ENCODE measurements at regions not wholly inside any gene's neighbourhood (a gene's known extent, or its start where the extent isn't known, plus 50 kb on each side); places are given as distances from the start of the nearest gene placed in this dataset.

- H4K20me1 ChIP-seq (ENCODE audit: insufficient read depth) = no peaks in the 10 kb centered on the region
- peaks cover 3 to 6% of the 10 kb centered on the region in 2 experiments; a peak in 1 of 4 replicates for H3K9me3 ChIP-seq (ENCODE audit: control insufficient read depth in 1 of 2, insufficient read depth in 1 of 2, low read depth in 1 of 2, low read length in 2 of 2)
- ATAC-seq = no peak
- intact Hi-C loops (cut with micrococcal nuclease) = no loop called here
- H3K9ac ChIP-seq (ENCODE audit: low read length) = no peak overlapping the region
- TF ChIP-seq RAD21 (IDR thresholded peaks at IDR 0.05; ENCODE audit: low read depth) (no peak), ZNF274 (IDR thresholded peaks at IDR 0.05; ENCODE audit: low read depth, low read length) (no peak), FOSL1 (IDR thresholded peaks at IDR 0.05; ENCODE audit: low read depth) (no peak), CTCF (IDR thresholded peaks at IDR 0.05 in 2 of 3, conservative IDR thresholded peaks at IDR 0.05 in 1 of 3; ENCODE audit: borderline replicate concordance in 1 of 3, insufficient read depth in 1 of 3, low read depth in 2 of 3, low read length in 2 of 3) (no peak), ELF1 (IDR thresholded peaks at IDR 0.05; ENCODE audit: borderline replicate concordance, low read depth) (no peak), SIN3A (IDR thresholded peaks at IDR 0.05; ENCODE audit: low read depth) (no peak)
- ChIA-PET CTCF (no interaction called here), RAD21 (ENCODE audit: low non-redundant PET in 1 of 2, low total read pairs in 2 of 2, uncharacterized antibody in 2 of 2, unreplicated experiment in 2 of 2) (no interaction called here), POLR2A (no interaction called here)
- no peaks in the 10 kb centered on the region for H3K9me2 ChIP-seq (ENCODE audit: insufficient read depth)
- H3K27me3 ChIP-seq (ENCODE audit: insufficient read depth, low read length) = no peaks in the 10 kb centered on the region
- no peak for DNase-seq (ENCODE audit: low read depth, low spot score)
- no peak overlapping the region for H3K4me2 ChIP-seq (ENCODE audit: low read length)
- BruUV-seq (replicated peaks) = no TSS peak
- H2AFZ ChIP-seq (ENCODE audit: low read depth, low read length, poor library complexity, severe bottlenecking) = no peak overlapping the region
- no peaks in the 10 kb centered on the region for H3K79me2 ChIP-seq (ENCODE audit: insufficient read depth, low read length)
- no peaks in the 10 kb centered on the region for H3K36me3 ChIP-seq (ENCODE audit: control insufficient read depth in 1 of 2, insufficient read depth in 2 of 2, low read length in 2 of 2)
- no peak overlapping the region for H3K4me3 ChIP-seq (replicated peaks in 1 of 2; ENCODE audit: low read depth in 1 of 2, low read length in 2 of 2)
- H3K27ac ChIP-seq (ENCODE audit: low read depth, low read length) = no peak overlapping the region
- no peaks in the 10 kb centered on the region for H3K4me1 ChIP-seq (ENCODE audit: control insufficient read depth in 1 of 2, insufficient read depth in 2 of 2, low read length in 2 of 2)
Observed at GRCh38 chr7:10455936-10456335, 517.7 kb upstream of the PHF14 start.

DNA sequence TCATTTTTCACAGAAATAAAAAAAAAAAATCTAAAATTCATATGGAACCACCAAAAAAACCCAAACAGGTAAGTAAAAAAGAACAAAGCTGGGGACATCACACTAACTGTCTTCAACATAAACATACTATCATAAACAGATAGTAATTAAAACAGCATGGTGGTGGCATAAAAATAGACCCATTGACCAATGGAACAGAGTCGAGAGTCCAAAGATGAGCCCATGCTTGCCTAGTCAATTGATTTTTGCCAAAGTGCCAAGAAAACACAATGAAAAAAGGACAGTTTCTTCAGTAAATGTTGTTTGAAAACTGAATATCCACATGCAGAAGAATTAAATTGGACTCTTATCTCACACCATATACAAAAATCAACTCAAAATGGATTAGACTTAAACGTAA lies 513.2 kb upstream of the PHF14 start:
- TF ChIP-seq EZH2phosphoT487 (IDR thresholded peaks at IDR 0.05; ENCODE audit: borderline replicate concordance) (no peak), YY1 (IDR thresholded peaks at IDR 0.05; ENCODE audit: extremely low read depth, insufficient replicate concordance, low read depth, low read length) (no peak), ZBTB33 (IDR thresholded peaks at IDR 0.05; ENCODE audit: extremely low read depth, insufficient replicate concordance, low read length) (no peak)
- intact Hi-C loops (cut with micrococcal nuclease) = no loop called here
- no TSS peak for BruUV-seq (replicated peaks)
- no peak for ATAC-seq
- H3K79me2 ChIP-seq (ENCODE audit: insufficient read depth, low read length) = no peaks in the 10 kb centered on the region
- ChIA-PET CTCF (no interaction called here), RAD21 (ENCODE audit: low non-redundant PET in 1 of 2, low total read pairs in 2 of 2, uncharacterized antibody in 2 of 2, unreplicated experiment in 2 of 2) (no interaction called here), POLR2A (no interaction called here)
- no peaks in the 10 kb centered on the region for H4K20me1 ChIP-seq (ENCODE audit: insufficient read depth)
- no peak overlapping the region for H2AFZ ChIP-seq (ENCODE audit: low read depth, low read length, poor library complexity, severe bottlenecking)
- no peaks in the 10 kb centered on the region for H3K27me3 ChIP-seq (ENCODE audit: insufficient read depth, low read length)
- H3K9ac ChIP-seq (ENCODE audit: low read length) = no peak overlapping the region
- no peaks in the 10 kb centered on the region for H3K9me2 ChIP-seq (ENCODE audit: insufficient read depth)
- H3K4me1 ChIP-seq (ENCODE audit: control insufficient read depth in 1 of 2, insufficient read depth in 2 of 2, low read length in 2 of 2) = no peaks in the 10 kb centered on the region
- no peaks in the 10 kb centered on the region for H3K36me3 ChIP-seq (ENCODE audit: control insufficient read depth in 1 of 2, insufficient read depth in 2 of 2, low read length in 2 of 2)
- H3K4me3 ChIP-seq (replicated peaks in 1 of 2; ENCODE audit: low read depth in 1 of 2, low read length in 2 of 2) = no peak overlapping the region
- H3K9me3 ChIP-seq (ENCODE audit: control insufficient read depth in 1 of 2, insufficient read depth in 1 of 2, low read depth in 1 of 2, low read length in 2 of 2) = 0 out of 4 replicates have a peak, but pooled peaks cover 3 to 6% of the 10 kb centered on the region in 2 experiments
- H3K4me2 ChIP-seq (ENCODE audit: low read length) = no peak overlapping the region
- no peak overlapping the region for H3K27ac ChIP-seq (ENCODE audit: low read depth, low read length)
- DNase-seq (ENCODE audit: low read depth, low spot score) = no peak
